GM18907 (cell line): ENCODE measurements at regions not wholly inside any gene's neighbourhood (a gene's known extent, or its start where the extent isn't known, plus 50 kb on each side); places are given as distances from the start of the nearest gene placed in this dataset.
"Not testable (repeated sequence)": the region's sequence is repeated elsewhere in the genome, so short reads cannot be mapped to it uniquely, and the experiment has no call there.

Source experiments
- ATAC-seq: cut with Tn5 transposase; IDR thresholded peaks from one replicate; pipeline ENCODE4 v1.9.1; 2021; ENCODE audit warnings: mild to moderate bottlenecking, moderate library complexity; ENCODE audit not compliant: unreplicated experiment

DNA sequence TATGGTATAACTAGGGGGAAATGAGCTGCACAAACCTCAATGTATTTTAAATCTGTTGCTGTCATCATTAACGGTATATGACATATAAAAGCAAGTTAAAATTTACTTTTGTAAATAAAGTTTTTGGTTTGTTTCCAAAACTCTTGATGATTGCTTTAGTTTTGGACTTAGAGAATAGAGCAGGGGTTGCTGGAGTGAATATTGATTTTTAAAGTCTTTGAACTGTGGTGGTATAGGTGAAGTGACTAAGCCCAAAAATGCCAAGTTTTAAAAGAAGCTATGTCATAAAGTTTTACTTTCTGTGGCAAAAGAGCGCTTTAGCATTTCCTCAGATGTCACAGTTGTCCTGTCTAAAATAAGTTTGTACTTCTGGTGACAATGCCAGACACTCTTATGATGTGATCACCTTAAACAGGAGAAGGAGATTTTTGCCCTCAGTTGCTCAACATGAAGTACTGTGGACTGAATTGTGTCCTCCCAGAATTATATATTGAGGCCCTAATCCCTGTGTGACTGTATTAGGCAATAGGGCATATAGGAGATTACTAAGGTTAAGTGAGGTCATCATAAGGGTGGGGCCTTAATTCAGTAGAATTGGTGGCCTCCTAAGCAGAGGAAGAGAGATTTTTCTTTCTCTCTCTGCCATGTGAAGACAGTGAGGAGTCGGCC, 175.2 kb upstream of the PLGLB1 start:
- ATAC-seq: not testable (repeated sequence)

DNA sequence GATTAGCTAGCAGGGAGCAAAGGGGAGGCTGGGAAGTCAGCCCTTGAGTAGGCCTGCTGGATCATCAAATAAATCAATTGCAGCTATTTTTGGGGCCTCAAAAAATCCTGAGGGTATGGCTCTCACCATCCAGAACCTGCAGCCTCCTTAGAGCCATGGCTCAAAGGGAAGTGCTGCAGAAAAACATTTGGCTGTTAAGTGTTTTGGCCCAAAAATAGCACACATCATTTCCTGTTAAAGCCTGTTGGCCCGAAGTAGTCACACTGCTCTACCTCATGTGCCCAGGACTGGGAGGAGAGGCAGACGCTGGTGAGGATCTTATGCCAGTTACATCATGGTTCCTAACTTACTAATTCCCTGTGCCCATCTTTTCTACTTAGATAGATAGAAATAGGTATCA, 176.8 kb upstream of the PLGLB1 start:
- ATAC-seq: not testable (repeated sequence)

DNA sequence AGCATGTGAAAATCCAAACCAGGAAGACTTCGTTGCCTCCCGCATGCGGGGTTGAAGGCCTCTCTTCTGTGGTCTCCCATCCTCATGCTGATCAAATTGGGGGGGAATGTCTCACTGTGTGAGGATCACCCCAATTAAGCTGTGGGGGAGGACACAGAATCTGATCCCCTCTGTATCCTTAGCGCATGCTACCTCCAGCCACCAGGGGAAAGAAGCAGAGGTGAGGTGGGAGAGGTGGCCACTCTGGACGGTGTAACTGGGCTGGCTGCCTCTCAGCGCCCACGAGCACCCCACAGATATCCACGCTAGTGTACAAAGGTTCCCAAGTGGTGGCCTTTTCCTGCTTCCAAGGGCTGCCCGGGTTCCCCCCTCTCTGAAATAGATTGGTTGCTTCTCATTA, 177.6 kb upstream of the PLGLB1 start:
- ATAC-seq: not testable (repeated sequence)

DNA sequence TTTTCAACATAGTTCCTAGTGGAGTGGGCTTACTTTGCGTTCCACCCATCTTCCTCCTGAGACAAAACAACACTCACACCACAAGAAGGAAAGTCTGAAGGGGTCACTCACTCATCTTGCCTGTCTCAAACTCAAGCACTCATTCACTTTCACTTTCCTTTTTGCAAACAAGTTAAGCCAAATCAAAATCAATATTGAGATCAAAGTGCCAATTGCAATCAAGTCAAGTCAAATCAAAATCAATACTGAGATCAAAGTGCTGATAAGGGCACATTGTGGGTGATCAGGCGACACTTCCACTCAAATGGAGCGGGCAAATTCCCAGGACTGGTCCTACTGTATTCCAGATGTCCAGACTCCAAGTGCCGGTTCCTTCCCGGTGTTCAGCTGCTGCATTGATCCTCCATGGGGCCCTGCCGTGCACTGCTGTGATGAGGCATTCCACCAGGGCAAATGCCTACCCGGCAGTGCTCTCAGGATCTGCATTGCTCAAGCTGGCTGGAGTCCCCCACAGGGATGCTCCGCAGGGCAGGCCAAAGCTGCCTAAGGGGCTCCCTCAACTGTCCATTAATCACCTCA, 183.0 kb upstream of the PLGLB1 start:
- ATAC-seq: not testable (repeated sequence)

DNA sequence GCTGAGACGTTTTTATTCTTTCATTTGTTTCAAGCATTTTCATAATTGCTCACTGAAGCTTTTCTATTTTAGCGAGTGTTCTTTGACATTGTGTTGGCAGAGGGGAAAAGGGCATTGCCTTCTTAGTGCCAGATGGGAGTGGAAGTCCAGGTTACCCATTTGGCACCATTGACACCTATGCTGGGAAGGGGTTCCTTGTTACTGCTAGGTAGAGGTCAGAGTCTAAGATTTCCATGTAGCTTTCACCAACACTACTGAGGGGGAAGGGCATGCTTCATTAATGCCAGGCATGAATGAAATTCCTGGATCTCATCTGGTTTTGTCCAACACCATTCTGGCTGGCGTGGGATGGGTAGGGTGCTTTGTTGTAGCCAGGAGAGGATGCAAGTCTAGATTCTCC, 191.3 kb upstream of the PLGLB1 start:
- ATAC-seq: not testable (repeated sequence)

DNA sequence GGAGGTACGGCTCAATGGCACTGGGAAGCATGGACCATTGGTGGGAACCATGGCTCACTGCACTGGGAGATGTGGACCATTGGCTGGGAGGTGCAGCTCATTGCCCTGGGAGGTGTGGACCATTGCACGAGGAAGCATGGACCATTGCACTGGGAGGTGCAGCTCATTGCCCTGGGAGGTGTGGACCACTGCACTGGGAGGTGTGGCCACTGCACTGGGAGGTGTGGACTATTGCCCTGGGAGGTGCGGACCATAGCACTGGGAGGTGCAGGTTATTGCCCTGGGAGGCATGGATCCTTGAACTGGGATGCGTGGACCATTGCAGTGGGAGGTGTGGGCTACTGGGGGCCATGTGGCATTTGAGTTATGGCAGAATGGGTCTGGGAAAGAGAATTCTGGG, 195.4 kb upstream of the PLGLB1 start:
- ATAC-seq: not testable (repeated sequence)

DNA sequence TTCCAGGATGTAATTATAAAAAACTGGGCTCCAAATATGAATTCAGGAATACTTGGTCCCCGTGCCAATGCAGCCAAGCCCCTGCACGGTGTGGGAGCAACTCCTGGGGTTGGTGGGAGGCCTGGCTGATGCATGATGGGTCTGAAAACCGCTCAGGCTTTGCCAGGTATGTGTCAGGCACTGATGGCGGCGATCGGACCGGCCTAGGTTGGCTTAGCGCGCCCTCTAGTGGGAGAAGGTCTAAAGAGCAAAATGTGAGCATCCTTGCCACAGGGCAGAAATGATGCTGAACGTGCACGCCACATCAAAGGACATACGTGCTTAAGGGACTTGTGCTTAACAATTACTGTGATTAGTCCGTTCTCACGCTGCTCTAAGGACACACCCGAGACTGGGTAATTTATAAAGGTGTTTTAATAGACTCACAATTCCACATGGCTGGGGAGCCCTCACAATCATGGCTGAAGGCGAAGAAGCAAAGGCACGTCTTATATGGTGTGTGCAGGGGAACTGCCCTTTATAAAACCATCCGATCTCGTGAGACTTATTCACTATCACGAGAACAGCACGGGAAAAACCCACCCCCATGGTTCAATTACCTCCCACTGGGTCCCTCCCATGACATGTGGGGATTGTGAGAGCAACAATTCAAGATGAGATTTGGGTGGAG, 196.2 kb upstream of the PLGLB1 start:
- peak; percentile 80 for ATAC-seq

DNA sequence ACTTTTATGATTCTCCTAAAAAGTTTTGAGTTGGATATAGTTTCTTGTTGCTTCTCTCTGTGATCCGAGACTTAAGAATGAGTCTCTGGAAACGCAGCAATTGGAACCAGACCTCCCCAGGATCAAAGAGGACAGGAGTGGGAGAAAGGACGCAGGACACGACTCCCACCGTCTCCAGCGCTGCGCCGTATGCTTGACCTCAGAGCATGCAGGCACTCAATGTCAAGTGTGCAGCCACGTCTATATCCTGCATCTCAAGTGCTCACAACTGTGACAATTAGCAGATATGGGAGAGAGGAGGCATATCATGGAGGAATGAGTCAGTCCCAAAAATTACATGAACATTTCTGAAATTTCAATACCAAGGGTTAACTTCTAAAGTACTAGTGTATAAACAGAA, 199.0 kb upstream of the PLGLB1 start:
- not testable (repeated sequence) for ATAC-seq

DNA sequence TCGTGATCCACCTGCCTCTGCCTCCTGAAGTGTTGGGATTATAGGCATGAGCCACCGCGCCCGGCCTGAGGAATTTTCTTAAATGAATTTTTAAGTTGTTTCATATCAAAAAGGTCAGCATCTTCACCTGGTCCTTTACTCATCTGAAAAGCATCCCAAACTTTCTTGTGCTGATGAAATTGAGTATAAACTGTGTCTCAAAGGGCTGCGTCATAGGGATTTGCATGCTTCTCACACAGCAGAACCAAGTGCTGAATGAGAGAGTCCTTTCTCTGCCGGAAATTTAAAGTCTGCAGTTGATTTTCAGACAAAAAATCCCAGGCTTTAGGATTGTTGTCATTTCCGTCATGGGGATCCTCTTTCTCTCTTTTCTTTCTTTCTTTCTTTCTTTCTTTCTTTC, 200.5 kb upstream of the PLGLB1 start:
- ATAC-seq: not testable (repeated sequence)

DNA sequence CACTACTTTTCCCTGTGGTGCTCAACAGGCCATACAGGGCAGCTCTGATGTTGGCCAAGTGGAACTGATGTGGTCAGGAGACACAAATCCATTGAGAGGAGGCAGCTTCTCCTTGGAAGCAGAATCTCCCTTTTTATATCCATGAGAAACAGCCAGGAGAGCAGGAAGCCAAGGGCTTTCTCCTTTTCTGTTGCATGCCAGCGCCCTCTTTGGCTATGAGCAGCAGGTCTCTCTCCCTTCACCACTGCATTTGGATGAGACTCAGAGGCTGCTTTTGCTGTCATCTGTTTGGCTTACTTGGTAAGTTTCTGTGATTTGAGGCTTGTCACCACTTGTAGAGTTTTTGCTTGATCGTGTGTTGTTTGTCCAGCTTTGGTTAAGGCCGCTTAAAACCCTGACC, 202.2 kb upstream of the PLGLB1 start:
- ATAC-seq: not testable (repeated sequence)

DNA sequence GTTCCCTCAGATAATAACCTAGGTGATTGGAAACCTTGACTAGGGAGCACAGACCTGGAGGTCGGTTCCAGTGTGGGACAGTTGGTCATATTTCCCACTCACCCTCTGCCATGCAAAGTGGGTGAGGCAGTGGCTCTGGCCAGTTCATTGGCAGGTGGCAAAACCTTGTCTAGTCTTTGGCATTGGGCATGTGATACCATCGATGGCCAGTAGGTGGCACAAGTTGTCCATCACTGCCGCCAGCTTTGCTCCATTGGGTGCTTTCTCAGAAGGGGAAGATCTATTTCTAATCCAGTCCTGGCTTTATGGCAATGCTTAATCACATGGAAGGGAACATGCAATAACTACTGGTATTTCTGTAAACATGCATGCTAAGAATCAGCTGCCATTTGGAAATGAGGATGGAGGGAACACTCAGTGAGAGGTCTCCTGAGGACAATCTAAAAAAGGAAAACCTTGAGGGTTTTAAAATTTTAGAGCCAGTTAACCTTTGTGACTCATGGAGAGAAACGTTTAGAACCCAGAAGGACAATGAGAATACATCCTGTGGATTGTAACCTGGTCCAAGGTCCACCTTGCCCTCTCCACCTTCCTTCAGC, 207.5 kb upstream of the PLGLB1 start:
- ATAC-seq: not testable (repeated sequence)

DNA sequence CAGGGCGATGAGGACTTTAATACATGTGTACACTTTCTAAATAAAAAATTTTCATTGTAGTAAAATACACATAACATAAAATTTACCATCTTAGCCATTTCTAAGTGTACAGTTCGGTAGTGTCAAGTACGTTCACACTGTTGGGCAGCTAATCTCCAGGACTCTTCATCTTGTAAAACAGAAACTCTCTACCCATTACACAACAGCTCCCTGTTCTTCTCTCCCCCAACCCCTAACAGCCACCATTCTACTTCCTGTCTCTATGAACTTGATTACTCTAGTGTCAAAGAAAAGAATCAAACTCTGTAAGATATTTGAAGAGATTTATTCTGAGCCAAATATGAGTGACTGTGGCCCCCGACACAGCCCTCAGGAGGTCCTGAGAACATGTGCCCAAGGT, 208.3 kb upstream of the PLGLB1 start:
- not testable (repeated sequence) for ATAC-seq

DNA sequence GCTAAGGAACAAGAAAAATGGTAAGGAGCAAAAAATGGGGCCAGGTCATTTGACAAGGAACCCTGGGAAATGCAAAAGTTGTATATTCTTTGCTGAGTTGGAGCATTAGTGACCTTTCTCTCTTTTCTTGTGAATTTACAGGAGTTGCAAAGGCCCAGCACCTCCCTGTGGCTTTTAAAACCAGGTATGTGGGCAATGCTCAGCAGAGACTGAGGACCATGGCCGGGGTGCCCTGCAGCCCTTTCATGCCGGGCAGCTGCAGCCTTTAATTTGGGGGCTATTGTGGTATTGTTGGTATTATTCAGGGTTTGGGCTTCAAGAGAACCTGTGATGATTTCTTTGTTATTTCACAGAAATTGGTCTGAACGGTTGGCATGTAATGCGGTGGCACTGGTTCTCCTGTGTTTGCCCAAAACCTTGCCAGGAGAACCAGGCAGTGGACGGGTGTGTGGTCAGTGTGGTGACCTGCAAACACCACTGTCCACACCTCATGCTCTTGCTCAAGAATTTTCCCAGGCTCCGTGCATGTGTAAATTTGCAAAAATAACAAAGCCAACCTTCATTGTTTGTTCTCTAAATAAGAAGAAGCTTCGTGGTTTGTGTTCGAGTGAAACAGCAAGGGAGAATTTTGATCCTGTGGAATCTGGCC, 213.8 kb upstream of the PLGLB1 start:
- not testable (repeated sequence) for ATAC-seq

DNA sequence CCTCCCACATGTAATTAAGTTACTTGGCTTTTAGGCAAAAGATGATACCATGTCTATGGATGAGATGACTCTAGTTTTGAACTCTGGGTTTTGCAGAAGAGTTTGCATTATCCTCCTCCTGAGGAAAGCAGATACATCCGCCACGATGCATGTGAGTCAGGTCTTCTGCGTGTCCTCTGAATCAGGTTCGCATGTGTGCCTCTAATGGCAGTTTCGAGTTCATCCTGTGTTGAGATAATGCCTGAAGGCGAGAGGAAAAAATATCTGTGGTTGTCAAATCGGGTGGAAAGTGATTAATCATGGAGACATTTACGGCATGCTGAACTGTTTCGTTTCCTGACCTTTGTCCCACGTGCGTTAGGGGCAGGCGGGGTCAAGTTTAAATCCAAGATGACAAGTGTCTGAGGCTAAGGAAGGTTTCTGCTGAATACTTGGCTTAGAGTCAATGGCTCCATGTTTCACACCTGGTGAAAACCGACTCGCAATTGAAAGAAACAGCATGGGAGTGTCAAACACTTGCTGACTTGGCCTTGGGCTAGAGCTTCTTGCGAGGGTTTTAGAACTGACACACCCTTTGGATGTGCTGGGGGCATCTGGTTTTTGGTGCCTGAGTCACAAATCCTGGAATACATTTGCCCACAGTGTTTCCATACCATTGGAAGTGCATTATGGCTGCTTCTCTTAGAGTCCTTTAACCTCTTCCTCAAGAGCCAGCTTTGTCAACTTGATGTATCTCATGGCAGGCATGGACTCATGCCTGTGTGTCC, 216.1 kb upstream of the PLGLB1 start:
- ATAC-seq: not testable (repeated sequence)

DNA sequence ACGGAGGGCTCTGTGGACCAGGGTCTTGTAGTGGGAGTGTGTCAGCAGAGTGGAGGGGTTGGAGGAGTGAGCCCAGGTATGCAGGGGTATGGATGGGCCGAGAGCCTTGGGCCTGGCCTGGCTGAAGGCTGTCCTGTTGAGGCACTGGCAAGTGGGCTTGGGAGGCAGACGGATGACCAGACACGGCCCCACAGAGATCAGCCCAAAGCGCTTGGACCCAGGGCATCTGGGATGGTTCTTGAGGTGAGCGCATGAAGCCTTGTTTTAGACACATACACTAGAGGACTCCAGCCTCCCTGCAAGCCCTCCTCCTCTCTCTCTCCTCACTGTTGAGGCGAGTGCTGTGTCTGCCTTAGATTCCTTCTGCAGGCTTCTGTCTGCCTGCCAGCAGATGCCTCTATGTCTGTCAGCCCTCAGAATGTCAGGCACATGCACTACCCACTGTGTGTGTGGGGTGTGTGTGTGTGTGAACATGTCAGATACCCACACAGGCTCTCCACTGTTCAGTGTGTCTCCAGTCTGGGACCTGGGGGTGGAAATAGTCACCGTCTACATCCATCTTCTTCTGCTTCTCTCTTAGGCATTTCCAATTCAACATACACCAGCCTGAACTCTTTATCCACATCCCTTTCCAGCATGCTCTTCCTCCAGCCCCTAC, 218.0 kb upstream of the PLGLB1 start:
- ATAC-seq: not testable (repeated sequence)

DNA sequence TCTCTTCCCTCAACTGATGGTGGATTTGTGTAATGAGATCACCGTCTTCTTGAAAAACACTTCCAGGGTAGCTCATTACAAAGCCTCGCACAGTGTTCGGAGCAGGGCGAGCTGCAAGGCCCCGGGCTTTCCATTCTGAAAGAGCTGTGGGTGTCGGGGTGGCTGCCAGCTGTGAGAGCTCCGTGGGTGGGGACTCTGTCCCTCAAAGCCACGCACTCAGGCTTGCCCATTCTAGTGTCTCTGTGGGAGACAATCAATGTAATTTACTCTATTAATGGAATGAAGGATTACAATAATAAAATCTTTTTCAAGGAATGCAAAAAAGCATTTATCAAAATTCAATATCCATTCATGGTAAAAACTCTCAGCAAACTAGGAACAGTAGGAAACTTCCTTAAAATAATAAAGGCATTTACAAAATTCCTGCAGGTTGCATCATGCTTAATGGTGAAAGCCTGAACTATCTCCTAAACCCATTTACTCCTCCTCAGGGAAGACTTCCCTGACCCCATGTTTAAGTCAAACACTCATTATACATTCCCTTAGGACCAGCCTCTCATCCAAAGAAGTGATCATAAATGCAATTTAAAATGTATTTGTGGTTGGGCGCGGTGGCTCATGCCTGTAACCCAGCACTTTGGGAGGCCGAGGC, 224.5 kb upstream of the PLGLB1 start:
- not testable (repeated sequence) for ATAC-seq

DNA sequence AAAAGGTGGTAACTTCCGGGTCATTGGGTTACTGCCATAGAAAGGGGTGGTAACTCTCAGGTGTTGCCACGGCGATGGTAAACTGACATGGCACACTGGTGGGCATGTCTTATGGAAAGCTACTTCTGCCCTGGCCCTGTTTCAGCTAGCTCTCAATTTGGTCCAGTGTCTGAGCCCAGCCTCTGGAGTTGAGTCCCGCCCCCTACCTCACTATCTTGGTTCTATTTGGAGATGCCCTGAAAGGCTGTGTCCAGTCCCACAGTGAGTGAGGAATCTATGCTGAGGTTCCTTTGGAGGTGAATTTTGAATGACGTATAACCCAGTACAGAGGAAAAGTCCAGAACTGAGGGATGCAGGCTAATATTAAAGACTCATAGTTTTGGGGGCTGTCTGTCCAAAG, 230.4 kb upstream of the PLGLB1 start:
- not testable (repeated sequence) for ATAC-seq

DNA sequence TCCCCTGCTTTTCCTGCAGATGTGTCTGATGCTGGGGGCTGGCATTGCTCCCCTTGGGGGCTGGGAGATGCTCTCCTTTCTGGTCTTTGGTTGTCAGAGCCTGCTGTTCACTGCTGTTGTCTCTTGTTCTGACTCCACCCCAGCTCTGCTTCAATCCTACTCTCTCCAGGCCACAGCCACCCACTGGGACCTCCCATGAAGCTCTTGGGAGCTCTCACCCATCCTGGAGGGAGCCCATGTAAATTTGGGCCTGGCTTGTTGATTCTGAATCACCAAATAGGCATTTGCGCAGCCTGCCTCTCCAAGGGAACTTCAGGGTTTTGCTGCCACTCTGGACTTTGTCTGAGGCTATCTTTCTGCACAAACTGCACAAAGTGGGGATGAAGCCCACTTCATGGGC, 232.9 kb upstream of the PLGLB1 start:
- ATAC-seq: not testable (repeated sequence)

DNA sequence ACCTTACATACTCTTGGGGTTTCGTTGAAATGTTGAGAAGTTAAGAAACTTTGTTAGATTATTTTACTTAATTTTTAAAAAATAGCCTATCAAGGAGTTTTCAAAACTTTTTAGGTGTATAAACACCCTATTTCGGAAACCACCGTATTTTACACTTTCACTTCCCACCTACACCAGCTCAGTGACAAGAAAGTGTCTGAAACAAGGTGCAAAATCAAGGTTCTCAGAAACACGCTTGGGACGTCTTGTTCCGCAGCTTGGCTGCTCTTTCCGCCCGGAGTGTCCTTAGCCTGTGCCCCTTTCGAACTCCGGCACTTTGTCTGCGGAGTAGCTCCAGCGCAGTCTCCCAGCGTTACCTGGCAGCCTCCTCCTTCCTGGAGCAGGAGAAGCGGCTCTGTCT, 233.8 kb upstream of the PLGLB1 start:
- ATAC-seq: not testable (repeated sequence)
